GM19395 (cell line): ENCODE measurements at regions not wholly inside any gene's neighbourhood (a gene's known extent, or its start where the extent isn't known, plus 50 kb on each side); places are given as distances from the start of the nearest gene placed in this dataset.
A peak's percentile ranks its signal among the peaks of the same experiment; 100 is the strongest.

Experiments used
- ATAC-seq: cut with Tn5 transposase; IDR thresholded peaks from one replicate; pipeline ENCODE4 v1.9.1; 2021; ENCODE audit warnings: mild to moderate bottlenecking, moderate library complexity; ENCODE audit not compliant: unreplicated experiment

GRCh38 chr21:45592208-45592619 lies 50.0 kb upstream of the SLC19A1 start:
- peak; percentile 51 for ATAC-seq

- no peak for ATAC-seq
Measured at GRCh38 chr21:45592626-45593134, 50.4 kb upstream of the SLC19A1 start.

GRCh38 chr21:45593162-45594022 lies 50.1 kb upstream of the PCBP3 start:
- no peak for ATAC-seq
